ENCODE measurements at regions not wholly inside any gene's neighbourhood (a gene's known extent, or its start where the extent isn't known, plus 50 kb on each side); places are given as distances from the start of the nearest gene placed in this dataset.

GRCh38 chr7:17507717-17508116, 209.3 kb downstream of the AHR start (continued):
- TF ChIP-seq ZBTB44 (CRISPR knock-in tag; IDR thresholded peaks at IDR 0.05) (no peak), HNRNPLL (IDR thresholded peaks at IDR 0.05; ENCODE audit: low read depth, low read length, poor library complexity, severe bottlenecking) (no peak), ZNF576 (CRISPR knock-in tag; IDR thresholded peaks at IDR 0.05) (no peak), HDAC2 (CRISPR knock-in tag; IDR thresholded peaks at IDR 0.05) (peak; percentile 72; the same call in 1 of the 2 replicates), AGO1 (IDR thresholded peaks at IDR 0.05; ENCODE audit: low read depth, low read length, poor library complexity, severe bottlenecking) (no peak), ZC3H4 (CRISPR knock-in tag; IDR thresholded peaks at IDR 0.05; ENCODE audit: borderline replicate concordance) (no peak), EP300 (IDR thresholded peaks at IDR 0.05; ENCODE audit: low read depth in 2 of 2, low read length in 2 of 2) (peak in 1 of 2 experiments; percentile 75; a peak in 2 of 4 replicates), EP300 (CRISPR knock-in tag; IDR thresholded peaks at IDR 0.05; ENCODE audit: borderline replicate concordance) (peak; percentile 39; the same call in 1 of the 2 replicates), ZNF639 (CRISPR knock-in tag; conservative IDR thresholded peaks at IDR 0.05) (no peak), ZNF33B (CRISPR knock-in tag; IDR thresholded peaks at IDR 0.05) (no peak), ZFP36L2 (CRISPR knock-in tag; IDR thresholded peaks at IDR 0.05) (no peak), NFIC (IDR thresholded peaks at IDR 0.05; ENCODE audit: low read length) (no peak), ARID2 (CRISPR knock-in tag; IDR thresholded peaks at IDR 0.05; ENCODE audit: borderline replicate concordance) (no peak), ZNF614 (CRISPR knock-in tag; IDR thresholded peaks at IDR 0.05; ENCODE audit: borderline replicate concordance) (0 out of 2 replicates have a peak, but pooled peaks have one; percentile 49), ZNF430 (CRISPR knock-in tag; IDR thresholded peaks at IDR 0.05) (no peak), YEATS4 (CRISPR knock-in tag; IDR thresholded peaks at IDR 0.05; ENCODE audit: borderline replicate concordance) (0 out of 2 replicates have a peak, but pooled peaks have one; percentile 28), NR2F1 (CRISPR knock-in tag; IDR thresholded peaks at IDR 0.05) (peak; percentile 91 to 93), BRCA1 (CRISPR knock-in tag; IDR thresholded peaks at IDR 0.05) (no peak), ZNF619 (CRISPR knock-in tag; IDR thresholded peaks at IDR 0.05) (no peak), ZMAT3 (CRISPR knock-in tag; conservative IDR thresholded peaks at IDR 0.05) (no peak), RXRB (CRISPR knock-in tag; IDR thresholded peaks at IDR 0.05; ENCODE audit: borderline replicate concordance) (peak; percentile 82), MED8 (CRISPR knock-in tag; IDR thresholded peaks at IDR 0.05; ENCODE audit: insufficient replicate concordance) (no peak), MXD3 (CRISPR knock-in tag; IDR thresholded peaks at IDR 0.05) (no peak), TEF (CRISPR knock-in tag; IDR thresholded peaks at IDR 0.05) (no peak)
- TF ChIP-seq, protein P1, sequence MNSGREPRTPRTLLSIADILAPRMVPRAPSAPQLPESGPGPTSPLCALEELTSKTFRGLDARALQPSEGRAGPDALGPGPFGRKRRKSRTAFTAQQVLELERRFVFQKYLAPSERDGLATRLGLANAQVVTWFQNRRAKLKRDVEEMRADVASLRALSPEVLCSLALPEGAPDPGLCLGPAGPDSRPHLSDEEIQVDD (CRISPR knock-in tag; IDR thresholded peaks at IDR 0.05; ENCODE audit: borderline replicate concordance): no peak
- TF ChIP-seq, protein P2, sequence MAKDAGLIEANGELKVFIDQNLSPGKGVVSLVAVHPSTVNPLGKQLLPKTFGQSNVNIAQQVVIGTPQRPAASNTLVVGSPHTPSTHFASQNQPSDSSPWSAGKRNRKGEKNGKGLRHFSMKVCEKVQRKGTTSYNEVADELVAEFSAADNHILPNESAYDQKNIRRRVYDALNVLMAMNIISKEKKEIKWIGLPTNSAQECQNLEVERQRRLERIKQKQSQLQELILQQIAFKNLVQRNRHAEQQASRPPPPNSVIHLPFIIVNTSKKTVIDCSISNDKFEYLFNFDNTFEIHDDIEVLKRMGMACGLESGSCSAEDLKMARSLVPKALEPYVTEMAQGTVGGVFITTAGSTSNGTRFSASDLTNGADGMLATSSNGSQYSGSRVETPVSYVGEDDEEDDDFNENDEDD (CRISPR knock-in tag; IDR thresholded peaks at IDR 0.05; ENCODE audit: borderline replicate concordance): no peak

Measured in HepG2 (cell line).